Right lobe of liver (tissue), 6 donors: ENCODE measurements at regions not wholly inside any gene's neighbourhood (a gene's known extent, or its start where the extent isn't known, plus 50 kb on each side); places are given as distances from the start of the nearest gene placed in this dataset.

Experiments
- ATAC-seq, 4 donors: fragments of 200-7000 bp; cut with Tn5 transposase; one replicate each; pipeline ENCODE4 v1.9.1; 2020; ENCODE audit warnings: mild to moderate bottlenecking in 4 of 4, moderate library complexity in 4 of 4
- DNase-seq, 3 donors: peaks; one replicate each; pipeline ENCODE4 v3.0.0-alpha.2; 2020
- H3K27ac ChIP-seq, 3 donors: fragments of 200-600 bp; one replicate each; pipeline ENCODE4 v1.8.0; 2022
- H3K27me3 ChIP-seq, 2 donors: fragments of 200-600 bp; one replicate each; pipeline ENCODE4 v1.8.0; 2022
- H3K36me3 ChIP-seq, 4 donors: fragments of 200-600 bp; sonication (generic) in 1 of 4; one replicate each; pipeline versions ENCODE4 v1.5.1 to v1.8.0; 2017 to 2022; ENCODE audit warnings: control low read depth in 1 of 4
- H3K4me1 ChIP-seq, 4 donors: fragments of 200-600 bp; sonication (generic) in 1 of 4; one replicate each; pipeline versions ENCODE4 v1.5.1 to v1.8.0; 2017 to 2022; ENCODE audit warnings: control low read depth in 1 of 4
- H3K4me3 ChIP-seq, 3 donors: fragments of 200-600 bp; one replicate each; pipeline ENCODE4 v1.8.0; 2022
- H3K9me3 ChIP-seq, 4 donors: fragments of 200-600 bp; sonication (generic) in 1 of 4; one replicate each; pipeline versions ENCODE4 v1.5.1 to v1.8.0; 2017 to 2022; ENCODE audit warnings: control low read depth in 1 of 4
- POLR2A ChIP-seq: fragments of 450-650 bp; IDR thresholded peaks from one replicate; pipeline ENCODE4 v1.6.1; 2017; ENCODE audit warnings: antibody characterized with exemption, mild to moderate bottlenecking
- WGBS: methylation state at CpG from one replicate; pipeline ENCODE4 v1.1.6; 2018; ENCODE audit warnings: low coverage, low lambda C conversion rate; ENCODE audit not compliant: insufficient coverage; ENCODE audit errors: missing lambda C conversion rate; 5-methylcytosine and 5-hydroxymethylcytosine counted together
- intact Hi-C, 2 donors: fragments of 100-400 bp; cut with DNase I; formaldehyde crosslinking; loops; one replicate each; pipeline versions ENCODE4 v1.11.2 to v1.14.1; 2022
- TF ChIP-seq, protein P1 (sequence below), 4 donors: fragments of 200-600 bp in 3 of 4; fragments of 450-650 bp in 1 of 4; IDR thresholded peaks; one replicate each; pipeline versions ENCODE4 v1.5.1 to v1.8.0; 2016 to 2022; ENCODE audit warnings: antibody characterized with exemption in 4 of 4, mild to moderate bottlenecking in 2 of 4
- donor health status: DM: no; HTN: yes; CAD: no.
- donor health status: DM: no; HTN: no; CAD: no.
- donor health status: DM: no; HTN: no; CAD: no.
- donor health status: DM: no; HTN: yes; CAD: no.
- donor health status: DM: no; HTN: yes; CAD: no.

DNA sequence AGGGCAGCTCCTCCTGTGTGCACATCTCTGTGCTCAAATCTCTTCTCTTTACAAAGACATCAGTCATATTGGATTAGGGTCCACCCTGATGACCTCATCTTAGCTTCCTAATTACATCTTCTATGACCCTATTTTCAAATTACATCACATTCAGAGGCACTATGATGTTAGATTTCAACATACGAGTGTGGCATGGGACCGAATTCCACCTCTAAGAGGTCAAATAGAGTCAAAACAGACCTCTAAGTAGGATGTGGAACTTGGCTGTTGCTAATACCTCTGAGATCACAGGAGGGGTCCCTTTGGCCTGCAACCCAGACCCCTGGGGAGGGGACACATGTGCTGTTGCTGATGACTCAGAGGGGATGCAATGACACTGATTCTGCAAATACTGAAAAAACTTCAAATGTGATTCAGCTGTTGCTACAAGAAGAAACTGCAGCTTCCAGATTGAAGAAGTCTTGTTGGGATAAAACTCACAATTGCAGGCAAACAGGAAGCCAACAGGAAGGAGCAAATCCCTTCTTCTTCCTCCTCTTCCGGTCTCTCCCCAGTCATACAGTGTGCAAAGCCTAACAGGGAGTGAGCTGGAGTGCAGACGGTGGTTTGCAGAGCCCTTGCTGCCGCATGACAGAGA lies 216.2 kb downstream of the MYLK4 start:
- H3K27ac ChIP-seq = no peak overlapping the region
- H3K9me3 ChIP-seq = no peaks in the 10 kb centered on the region
- peak in 1 of 4 donors; percentile 17 for ATAC-seq
- no peaks in the 10 kb centered on the region for H3K36me3 ChIP-seq
- DNase-seq = no peak
- 18% methylated on average over 4 of the region's 5 CpGs for WGBS
- intact Hi-C loops = no loop called here
- no peaks in the 10 kb centered on the region for H3K4me1 ChIP-seq
- H3K27me3 ChIP-seq = no peaks in the 10 kb centered on the region
- TF ChIP-seq POLR2A = no peak
- TF ChIP-seq, protein P1, sequence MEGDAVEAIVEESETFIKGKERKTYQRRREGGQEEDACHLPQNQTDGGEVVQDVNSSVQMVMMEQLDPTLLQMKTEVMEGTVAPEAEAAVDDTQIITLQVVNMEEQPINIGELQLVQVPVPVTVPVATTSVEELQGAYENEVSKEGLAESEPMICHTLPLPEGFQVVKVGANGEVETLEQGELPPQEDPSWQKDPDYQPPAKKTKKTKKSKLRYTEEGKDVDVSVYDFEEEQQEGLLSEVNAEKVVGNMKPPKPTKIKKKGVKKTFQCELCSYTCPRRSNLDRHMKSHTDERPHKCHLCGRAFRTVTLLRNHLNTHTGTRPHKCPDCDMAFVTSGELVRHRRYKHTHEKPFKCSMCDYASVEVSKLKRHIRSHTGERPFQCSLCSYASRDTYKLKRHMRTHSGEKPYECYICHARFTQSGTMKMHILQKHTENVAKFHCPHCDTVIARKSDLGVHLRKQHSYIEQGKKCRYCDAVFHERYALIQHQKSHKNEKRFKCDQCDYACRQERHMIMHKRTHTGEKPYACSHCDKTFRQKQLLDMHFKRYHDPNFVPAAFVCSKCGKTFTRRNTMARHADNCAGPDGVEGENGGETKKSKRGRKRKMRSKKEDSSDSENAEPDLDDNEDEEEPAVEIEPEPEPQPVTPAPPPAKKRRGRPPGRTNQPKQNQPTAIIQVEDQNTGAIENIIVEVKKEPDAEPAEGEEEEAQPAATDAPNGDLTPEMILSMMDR (IDR thresholded peaks at IDR 0.05) = no peak
- no peak overlapping the region for H3K4me3 ChIP-seq

DNA sequence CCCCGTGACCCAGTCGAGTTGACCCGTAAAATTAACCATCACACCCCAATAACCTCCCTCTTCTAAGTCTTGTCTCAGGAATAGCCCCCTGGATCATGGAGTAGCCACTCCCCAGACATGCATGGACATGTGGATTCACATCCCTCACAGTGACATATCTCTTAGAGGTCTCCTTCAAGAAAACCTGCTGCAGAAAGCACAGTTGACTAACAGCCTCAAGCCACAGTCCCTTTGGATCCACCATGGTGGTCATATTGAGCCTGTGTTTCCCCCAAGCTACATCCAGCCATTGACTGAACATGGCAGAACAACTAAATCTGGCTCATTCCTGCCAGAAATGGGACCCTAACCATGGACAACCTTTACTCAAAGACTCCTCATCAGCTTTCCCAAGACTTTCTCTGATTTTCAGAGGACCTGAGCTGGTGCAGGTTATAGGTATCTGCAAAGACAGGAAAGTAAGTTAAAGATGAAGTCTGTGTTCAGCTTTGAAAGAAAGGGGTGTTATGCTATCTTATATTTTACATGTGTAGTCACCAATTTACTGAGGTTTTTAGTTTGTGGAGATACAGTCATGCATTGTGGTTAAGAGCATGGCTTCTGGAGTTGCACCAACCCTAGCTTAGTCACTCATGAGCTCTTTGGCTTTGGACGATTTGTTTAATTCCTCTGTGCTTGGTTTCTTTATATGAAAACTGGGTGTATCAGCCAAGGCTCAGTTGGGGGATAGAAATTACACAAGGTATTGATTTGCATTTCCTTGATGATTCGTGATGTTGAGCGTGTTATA lies 219.1 kb downstream of the MYLK4 start:
- Histone ChIP-seq H3K27me3 (no peaks in the 10 kb centered on the region), H3K27ac (no peak overlapping the region), H3K4me1 (no peaks in the 10 kb centered on the region), H3K4me3 (no peak overlapping the region), H3K36me3 (no peaks in the 10 kb centered on the region), H3K9me3 (no peaks in the 10 kb centered on the region)
- intact Hi-C loops = no loop called here
- 51% methylated on average over 6 of the region's 6 CpGs for WGBS
- ATAC-seq (no peak), DNase-seq (no peak)
- TF ChIP-seq, protein P1 (IDR thresholded peaks at IDR 0.05) = no peak

DNA sequence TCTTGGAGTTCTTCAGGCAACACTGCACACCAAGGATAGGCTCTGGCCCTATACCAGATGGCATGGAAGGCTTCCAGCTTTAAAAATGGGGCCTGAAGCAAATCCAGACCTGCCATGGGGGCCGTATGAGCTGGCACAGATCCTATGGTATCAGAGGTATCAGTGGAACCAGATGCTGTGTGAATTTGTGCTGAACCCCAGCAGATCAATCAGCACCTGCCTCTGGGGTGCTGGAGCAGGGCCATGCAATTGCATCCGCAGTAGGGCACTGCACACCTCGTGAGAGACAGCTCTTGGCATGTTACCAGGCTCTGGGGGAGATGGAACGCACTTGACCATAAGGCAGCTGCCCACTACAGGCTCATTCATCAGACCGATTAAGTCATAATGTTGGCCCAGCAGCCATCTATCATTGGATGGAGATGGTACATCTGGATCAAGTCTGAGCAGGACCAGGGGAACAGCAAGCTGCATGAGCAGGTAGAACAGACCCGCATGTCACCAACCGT lies 221.5 kb downstream of the MYLK4 start:
- no peak for DNase-seq
- no peaks in the 10 kb centered on the region for H3K27me3 ChIP-seq
- H3K4me1 ChIP-seq = no peaks in the 10 kb centered on the region
- ATAC-seq = no peak
- H3K27ac ChIP-seq = no peak overlapping the region
- no peaks in the 10 kb centered on the region for H3K9me3 ChIP-seq
- intact Hi-C loops = no loop called here
- no peaks in the 10 kb centered on the region for H3K36me3 ChIP-seq
- TF ChIP-seq, protein P1 (IDR thresholded peaks at IDR 0.05) = no peak
- no peak for TF ChIP-seq POLR2A
- 45% methylated on average over 3 of the region's 7 CpGs for WGBS
- no peak overlapping the region for H3K4me3 ChIP-seq

- WGBS = 30% methylated on average over 4 of the region's 4 CpGs
- Histone ChIP-seq H3K9me3 (no peaks in the 10 kb centered on the region), H3K4me3 (no peak overlapping the region), H3K27me3 (no peaks in the 10 kb centered on the region), H3K4me1 (no peaks in the 10 kb centered on the region), H3K27ac (no peak overlapping the region), H3K36me3 (no peaks in the 10 kb centered on the region)
- intact Hi-C loops = no loop called here
- ATAC-seq = no peak
- no peak for DNase-seq
- TF ChIP-seq, protein P1 (IDR thresholded peaks at IDR 0.05) = no peak
- TF ChIP-seq POLR2A = no peak
These were observed 222.6 kb downstream of the MYLK4 start for GRCh38 chr6:2528156-2528555.
